ENCODE measurements at regions not wholly inside any gene's neighbourhood (a gene's known extent, or its start where the extent isn't known, plus 50 kb on each side); places are given as distances from the start of the nearest gene placed in this dataset.
"Not testable (repeated sequence)": the region's sequence is repeated elsewhere in the genome, so short reads cannot be mapped to it uniquely, and the experiment has no call there.

DNA sequence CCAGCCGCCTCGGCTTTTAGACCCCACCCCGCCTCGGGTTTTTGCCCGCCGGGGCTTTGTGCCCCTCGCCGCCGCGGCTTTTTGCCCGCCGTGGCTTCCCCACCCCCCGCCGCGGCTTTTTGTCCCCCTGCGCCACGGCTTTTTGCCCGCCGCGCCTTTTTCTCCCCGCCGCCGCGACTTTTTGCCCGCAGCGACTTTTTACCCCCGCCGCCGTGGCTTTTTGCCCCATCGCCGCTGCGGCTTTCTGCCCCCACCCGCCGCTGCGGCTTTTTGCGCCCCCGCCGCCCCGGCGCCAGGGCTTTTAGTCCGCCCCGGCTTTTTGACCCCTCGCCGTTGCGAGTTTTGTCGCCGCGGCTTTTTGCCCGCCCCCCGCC lies 474.4 kb downstream of the FAM72C start:
- Histone ChIP-seq H3K4me3 (ENCODE audit: low read depth, low read length, poor library complexity, severe bottlenecking) (no peak overlapping the region), H3K9me2 (ENCODE audit: low read depth, low read length) (no peaks in the 10 kb centered on the region), H3K9me3 (ENCODE audit: low read length) (no peaks in the 10 kb centered on the region), H3K79me2 (ENCODE audit: insufficient read depth, low read length) (no peaks in the 10 kb centered on the region), H3K4me2 (ENCODE audit: low read length) (no peak overlapping the region), H3K27ac (ENCODE audit: low read depth, low read length, poor library complexity, severe bottlenecking) (no peak overlapping the region), H2AFZ (ENCODE audit: low read length) (no peak overlapping the region), H3F3A (ENCODE audit: insufficient read depth, low read length) (no peaks in the 10 kb centered on the region), H4K20me1 (ENCODE audit: insufficient read depth, low read length) (no peaks in the 10 kb centered on the region), H3K27me3 (ENCODE audit: insufficient read depth, low read length) (no peaks in the 10 kb centered on the region), H3K9ac (ENCODE audit: low read length) (no peak overlapping the region), H3K36me3 (ENCODE audit: insufficient read depth, low read length) (no peaks in the 10 kb centered on the region), H3K4me1 (ENCODE audit: insufficient read depth, low read length, severe bottlenecking) (no peaks in the 10 kb centered on the region)
- no peak for TF ChIP-seq EZH2 (IDR thresholded peaks at IDR 0.05; ENCODE audit: borderline replicate concordance, low read length)
- TF ChIP-seq, protein P1, sequence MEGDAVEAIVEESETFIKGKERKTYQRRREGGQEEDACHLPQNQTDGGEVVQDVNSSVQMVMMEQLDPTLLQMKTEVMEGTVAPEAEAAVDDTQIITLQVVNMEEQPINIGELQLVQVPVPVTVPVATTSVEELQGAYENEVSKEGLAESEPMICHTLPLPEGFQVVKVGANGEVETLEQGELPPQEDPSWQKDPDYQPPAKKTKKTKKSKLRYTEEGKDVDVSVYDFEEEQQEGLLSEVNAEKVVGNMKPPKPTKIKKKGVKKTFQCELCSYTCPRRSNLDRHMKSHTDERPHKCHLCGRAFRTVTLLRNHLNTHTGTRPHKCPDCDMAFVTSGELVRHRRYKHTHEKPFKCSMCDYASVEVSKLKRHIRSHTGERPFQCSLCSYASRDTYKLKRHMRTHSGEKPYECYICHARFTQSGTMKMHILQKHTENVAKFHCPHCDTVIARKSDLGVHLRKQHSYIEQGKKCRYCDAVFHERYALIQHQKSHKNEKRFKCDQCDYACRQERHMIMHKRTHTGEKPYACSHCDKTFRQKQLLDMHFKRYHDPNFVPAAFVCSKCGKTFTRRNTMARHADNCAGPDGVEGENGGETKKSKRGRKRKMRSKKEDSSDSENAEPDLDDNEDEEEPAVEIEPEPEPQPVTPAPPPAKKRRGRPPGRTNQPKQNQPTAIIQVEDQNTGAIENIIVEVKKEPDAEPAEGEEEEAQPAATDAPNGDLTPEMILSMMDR (IDR thresholded peaks at IDR 0.05; ENCODE audit: low read length): no peak

DNA sequence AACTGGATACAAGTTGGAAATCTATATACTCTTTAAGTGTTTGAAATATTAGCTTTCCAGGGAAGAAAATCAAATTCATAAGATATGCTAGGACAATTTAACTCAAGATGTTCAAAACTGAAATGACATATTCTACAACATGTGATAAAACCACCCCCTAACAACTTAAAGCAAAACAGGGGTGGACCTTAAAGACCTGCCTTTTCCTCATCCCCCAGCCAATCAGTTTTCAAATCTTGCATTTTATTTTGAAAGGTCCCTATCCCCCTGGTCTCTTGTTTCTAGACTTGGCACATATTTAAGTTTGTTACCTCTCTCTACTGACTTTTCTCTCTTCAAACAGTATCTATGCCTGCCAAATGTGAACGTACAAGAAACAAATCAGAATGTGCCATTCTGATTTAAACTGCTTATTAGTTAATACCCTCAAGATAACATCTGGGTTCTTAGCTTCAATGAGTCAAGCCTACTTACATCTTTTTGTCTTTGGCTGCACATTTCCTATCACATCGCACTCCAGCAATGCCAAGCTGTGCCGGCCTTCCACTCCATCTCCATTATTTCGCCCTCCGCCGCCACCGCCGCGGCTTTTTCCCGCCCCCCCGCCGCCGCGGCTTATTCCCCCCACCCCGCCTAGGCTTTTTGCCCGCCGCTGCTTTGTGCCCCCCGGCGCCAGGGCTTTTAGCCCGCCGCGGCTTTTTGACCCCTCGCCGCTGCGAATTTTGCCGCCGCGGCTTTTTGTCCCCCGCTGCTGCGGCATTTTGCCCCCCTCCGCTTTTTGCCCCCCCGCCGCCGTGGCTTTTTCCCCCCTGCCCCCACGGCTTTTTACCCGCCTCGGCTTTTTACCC lies 475.0 kb downstream of the FAM72C start:
- not testable (repeated sequence) for H4K20me1 ChIP-seq (ENCODE audit: insufficient read depth, low read length); H3K4me3 ChIP-seq (ENCODE audit: low read depth, low read length, poor library complexity, severe bottlenecking); H3F3A ChIP-seq (ENCODE audit: insufficient read depth, low read length); H2AFZ ChIP-seq (ENCODE audit: low read length); H3K4me1 ChIP-seq (ENCODE audit: insufficient read depth, low read length, severe bottlenecking); H3K36me3 ChIP-seq (ENCODE audit: insufficient read depth, low read length); H3K9me2 ChIP-seq (ENCODE audit: low read depth, low read length); H3K9me3 ChIP-seq (ENCODE audit: low read length); H3K27ac ChIP-seq (ENCODE audit: low read depth, low read length, poor library complexity, severe bottlenecking); H3K4me2 ChIP-seq (ENCODE audit: low read length); H3K9ac ChIP-seq (ENCODE audit: low read length); H3K27me3 ChIP-seq (ENCODE audit: insufficient read depth, low read length); H3K79me2 ChIP-seq (ENCODE audit: insufficient read depth, low read length)

All from OCI-LY1 (cell line).